ENCODE measurements at regions not wholly inside any gene's neighbourhood (a gene's known extent, or its start where the extent isn't known, plus 50 kb on each side); places are given as distances from the start of the nearest gene placed in this dataset.

DNA sequence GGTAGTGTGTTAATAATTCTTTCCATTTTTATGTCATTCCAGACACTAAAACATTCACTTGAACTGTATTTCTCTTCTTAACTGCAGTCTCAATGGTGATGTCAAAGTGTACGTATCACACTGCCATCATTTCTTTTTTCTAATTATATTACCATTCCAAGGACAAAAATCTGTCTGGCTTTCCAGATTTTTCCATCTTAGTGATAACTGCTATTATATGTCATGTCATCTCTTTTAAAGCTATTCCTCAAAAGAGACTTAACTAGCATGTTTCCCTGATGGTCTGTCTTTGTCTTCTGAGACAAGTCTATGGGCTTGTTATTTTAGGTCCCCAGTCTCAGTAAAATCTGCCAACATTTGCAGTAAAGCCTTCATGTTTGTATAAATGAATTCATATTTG lies 1207.1 kb downstream of the PCDH17 start:
- no peaks in the 10 kb centered on the region for H3K4me1 Mint-ChIP-seq (ENCODE audit: low read depth)
- no peak for ATAC-seq (ENCODE audit: poor library complexity)
- no peak for DNase-seq
- CTCF ChIA-PET, result no interaction called here
- TF ChIP-seq, protein P1, sequence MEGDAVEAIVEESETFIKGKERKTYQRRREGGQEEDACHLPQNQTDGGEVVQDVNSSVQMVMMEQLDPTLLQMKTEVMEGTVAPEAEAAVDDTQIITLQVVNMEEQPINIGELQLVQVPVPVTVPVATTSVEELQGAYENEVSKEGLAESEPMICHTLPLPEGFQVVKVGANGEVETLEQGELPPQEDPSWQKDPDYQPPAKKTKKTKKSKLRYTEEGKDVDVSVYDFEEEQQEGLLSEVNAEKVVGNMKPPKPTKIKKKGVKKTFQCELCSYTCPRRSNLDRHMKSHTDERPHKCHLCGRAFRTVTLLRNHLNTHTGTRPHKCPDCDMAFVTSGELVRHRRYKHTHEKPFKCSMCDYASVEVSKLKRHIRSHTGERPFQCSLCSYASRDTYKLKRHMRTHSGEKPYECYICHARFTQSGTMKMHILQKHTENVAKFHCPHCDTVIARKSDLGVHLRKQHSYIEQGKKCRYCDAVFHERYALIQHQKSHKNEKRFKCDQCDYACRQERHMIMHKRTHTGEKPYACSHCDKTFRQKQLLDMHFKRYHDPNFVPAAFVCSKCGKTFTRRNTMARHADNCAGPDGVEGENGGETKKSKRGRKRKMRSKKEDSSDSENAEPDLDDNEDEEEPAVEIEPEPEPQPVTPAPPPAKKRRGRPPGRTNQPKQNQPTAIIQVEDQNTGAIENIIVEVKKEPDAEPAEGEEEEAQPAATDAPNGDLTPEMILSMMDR (IDR thresholded peaks at IDR 0.05), result no peak
- H3K27ac Mint-ChIP-seq, result no peak overlapping the region
- Histone ChIP-seq H3K9me3 (ENCODE audit: control insufficient read depth in 1 of 2, insufficient read depth in 1 of 2, low read length in 2 of 2) (peaks cover 0 to 11% of the 10 kb centered on the region in 2 experiments), H3K27me3 (ENCODE audit: control insufficient read depth in 1 of 2, insufficient read depth in 2 of 2, low read length in 2 of 2) (no peaks in the 10 kb centered on the region), H3K36me3 (ENCODE audit: insufficient read depth, low read length) (no peaks in the 10 kb centered on the region), H3K4me3 (ENCODE audit: low read length) (no peak overlapping the region), H3K27ac (ENCODE audit: low read depth in 1 of 2, low read length in 2 of 2) (no peak overlapping the region), H3K4me1 (ENCODE audit: insufficient read depth, low read length) (no peaks in the 10 kb centered on the region)
- intact Hi-C loops (cut with DNase I, micrococcal nuclease), result no loop called here
- H3K36me3 Mint-ChIP-seq (ENCODE audit: low read depth), result no peaks in the 10 kb centered on the region
- H3K9me3 Mint-ChIP-seq, result peaks cover under 1% of the 10 kb centered on the region
- H3K27me3 Mint-ChIP-seq, result no peaks in the 10 kb centered on the region
- POLR2A ChIA-PET, result no interaction called here
- H3K4me3 Mint-ChIP-seq, result no peak overlapping the region

DNA sequence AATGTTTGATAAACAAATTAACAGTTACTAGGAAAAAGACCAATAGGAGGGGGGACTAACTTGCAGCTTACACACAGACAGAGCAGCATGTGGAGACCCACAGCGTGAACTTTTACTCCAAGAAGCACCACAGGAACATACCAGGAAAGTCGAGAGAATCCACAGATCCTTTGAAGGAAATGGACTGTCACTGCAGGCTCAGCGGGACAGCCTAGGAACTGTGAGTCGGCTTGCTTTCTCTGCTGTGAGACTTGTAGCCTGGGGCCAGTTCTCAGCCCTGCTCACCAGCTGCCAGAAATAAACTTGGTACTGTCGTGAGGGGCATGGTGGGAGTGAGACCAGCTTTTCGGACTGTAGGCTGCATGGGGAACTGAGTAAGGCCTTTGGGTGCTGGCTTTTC lies 1211.5 kb downstream of the PCDH17 start:
- H3K36me3 Mint-ChIP-seq (ENCODE audit: low read depth), result no peaks in the 10 kb centered on the region
- Histone ChIP-seq H3K9me3 (ENCODE audit: control insufficient read depth in 1 of 2, insufficient read depth in 1 of 2, low read length in 2 of 2) (peaks cover 0 to 12% of the 10 kb centered on the region in 2 experiments), H3K4me3 (ENCODE audit: low read length) (no peak overlapping the region), H3K27ac (ENCODE audit: low read depth in 1 of 2, low read length in 2 of 2) (no peak overlapping the region), H3K4me1 (ENCODE audit: insufficient read depth, low read length) (no peaks in the 10 kb centered on the region), H3K27me3 (ENCODE audit: control insufficient read depth in 1 of 2, insufficient read depth in 2 of 2, low read length in 2 of 2) (no peaks in the 10 kb centered on the region), H3K36me3 (ENCODE audit: insufficient read depth, low read length) (no peaks in the 10 kb centered on the region)
- no peak for DNase-seq
- no peak overlapping the region for H3K27ac Mint-ChIP-seq
- TF ChIP-seq, protein P1 (IDR thresholded peaks at IDR 0.05), result no peak
- H3K4me1 Mint-ChIP-seq (ENCODE audit: low read depth), result no peaks in the 10 kb centered on the region
- intact Hi-C loops (cut with DNase I, micrococcal nuclease), result no loop called here
- peaks cover 8% of the 10 kb centered on the region for H3K9me3 Mint-ChIP-seq
- H3K27me3 Mint-ChIP-seq, result no peaks in the 10 kb centered on the region
- ChIA-PET CTCF (no interaction called here), POLR2A (no interaction called here)
- no peak for ATAC-seq (ENCODE audit: poor library complexity)
- no peak overlapping the region for H3K4me3 Mint-ChIP-seq

DNA sequence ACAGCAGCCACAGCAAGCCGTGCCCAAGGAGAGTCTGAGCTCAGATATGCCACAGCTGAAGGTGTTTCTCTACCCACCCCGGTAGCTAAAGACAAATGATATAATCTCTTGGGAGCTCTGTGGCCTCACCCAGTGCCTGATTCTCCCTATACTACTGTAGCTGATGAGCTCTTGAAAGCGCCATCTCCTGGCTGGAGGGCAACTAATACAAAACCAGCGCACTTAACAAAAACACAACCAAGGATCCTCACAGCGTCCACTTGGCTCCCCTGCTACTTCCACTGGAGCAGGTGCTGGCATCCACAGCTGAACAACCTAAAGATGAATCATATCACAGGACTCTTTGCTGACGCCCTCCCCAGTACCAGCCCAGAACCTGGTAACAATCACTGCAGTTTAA lies 1212.0 kb downstream of the PCDH17 start:
- Histone ChIP-seq H3K27ac (ENCODE audit: low read depth in 1 of 2, low read length in 2 of 2) (no peak overlapping the region), H3K9me3 (ENCODE audit: control insufficient read depth in 1 of 2, insufficient read depth in 1 of 2, low read length in 2 of 2) (peaks cover 0 to 12% of the 10 kb centered on the region in 2 experiments), H3K27me3 (ENCODE audit: control insufficient read depth in 1 of 2, insufficient read depth in 2 of 2, low read length in 2 of 2) (no peaks in the 10 kb centered on the region), H3K4me3 (ENCODE audit: low read length) (no peak overlapping the region), H3K36me3 (ENCODE audit: insufficient read depth, low read length) (no peaks in the 10 kb centered on the region), H3K4me1 (ENCODE audit: insufficient read depth, low read length) (no peaks in the 10 kb centered on the region)
- no peaks in the 10 kb centered on the region for H3K36me3 Mint-ChIP-seq (ENCODE audit: low read depth)
- DNase-seq (no peak), ATAC-seq (ENCODE audit: poor library complexity) (no peak)
- CTCF ChIA-PET, result no interaction called here
- no peaks in the 10 kb centered on the region for H3K27me3 Mint-ChIP-seq
- peaks cover 11% of the 10 kb centered on the region for H3K9me3 Mint-ChIP-seq
- H3K27ac Mint-ChIP-seq, result no peak overlapping the region
- no peaks in the 10 kb centered on the region for H3K4me1 Mint-ChIP-seq (ENCODE audit: low read depth)
- POLR2A ChIA-PET, result no interaction called here
- no peak overlapping the region for H3K4me3 Mint-ChIP-seq
- intact Hi-C loops (cut with DNase I, micrococcal nuclease), result no loop called here
- TF ChIP-seq, protein P1 (IDR thresholded peaks at IDR 0.05), result no peak

Data from CD4-positive, alpha-beta T cell (primary cell).